ENCODE measurements at regions not wholly inside any gene's neighbourhood (a gene's known extent, or its start where the extent isn't known, plus 50 kb on each side); places are given as distances from the start of the nearest gene placed in this dataset.

DNA sequence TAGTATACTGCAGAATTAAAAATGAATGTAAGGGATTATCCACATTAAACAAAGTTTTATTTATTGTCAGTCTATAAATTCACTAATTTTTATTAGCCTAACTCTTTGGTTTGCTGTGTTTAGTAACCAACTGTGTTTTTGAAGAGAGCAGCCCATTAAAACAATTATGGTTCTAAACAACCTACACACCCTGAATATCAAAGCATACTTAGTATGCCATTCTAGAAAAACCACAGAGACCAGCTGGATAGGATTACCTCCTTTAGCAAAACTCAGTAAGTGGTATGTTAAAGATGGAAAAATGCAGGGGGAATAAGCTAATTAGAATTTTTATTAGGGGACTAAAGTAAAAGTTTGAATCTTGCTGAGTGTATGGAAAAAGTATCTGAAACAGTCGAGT, 1981.7 kb upstream of the NUDT12 start (continued):
- TF ChIP-seq, protein P1, sequence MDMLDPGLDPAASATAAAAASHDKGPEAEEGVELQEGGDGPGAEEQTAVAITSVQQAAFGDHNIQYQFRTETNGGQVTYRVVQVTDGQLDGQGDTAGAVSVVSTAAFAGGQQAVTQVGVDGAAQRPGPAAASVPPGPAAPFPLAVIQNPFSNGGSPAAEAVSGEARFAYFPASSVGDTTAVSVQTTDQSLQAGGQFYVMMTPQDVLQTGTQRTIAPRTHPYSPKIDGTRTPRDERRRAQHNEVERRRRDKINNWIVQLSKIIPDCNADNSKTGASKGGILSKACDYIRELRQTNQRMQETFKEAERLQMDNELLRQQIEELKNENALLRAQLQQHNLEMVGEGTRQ (IDR thresholded peaks at IDR 0.05; ENCODE audit: borderline replicate concordance, low read depth, low read length), result no peak

DNA sequence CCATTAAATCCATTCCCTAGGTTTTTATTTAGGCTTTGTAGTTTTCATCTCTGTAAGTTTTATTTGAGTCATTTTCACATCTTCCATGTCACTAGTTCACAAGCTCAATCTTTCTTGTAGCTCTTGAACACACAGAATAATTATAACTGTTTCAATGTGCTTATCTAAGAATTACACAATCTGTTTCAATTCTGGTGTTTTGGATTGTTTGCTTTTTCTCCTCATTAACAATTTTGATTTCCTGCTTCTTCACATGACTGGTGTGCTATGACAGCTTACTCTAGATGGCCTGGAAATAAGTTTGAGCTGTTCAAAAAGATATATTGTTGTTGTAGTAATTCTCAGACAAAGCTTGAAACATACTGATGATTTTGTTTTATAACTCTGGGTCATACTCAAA, 1974.1 kb upstream of the NUDT12 start:
- Histone ChIP-seq H3F3A (replicated peaks; ENCODE audit: insufficient read depth) (no peaks in the 10 kb centered on the region), H3K9me2 (no peaks in the 10 kb centered on the region), H4K20me1 (ENCODE audit: insufficient read depth) (no peaks in the 10 kb centered on the region), H3K4me2 (no peak overlapping the region), H3K9me3 (no peaks in the 10 kb centered on the region), H3K9ac (no peak overlapping the region), H2AFZ (ENCODE audit: low read depth) (no peak overlapping the region), H3K4me3 (ENCODE audit: low read depth in 2 of 2, low read length in 1 of 2) (no peak overlapping the region), H3K36me3 (replicated peaks in 1 of 2; ENCODE audit: control insufficient read depth in 1 of 2, insufficient read depth in 2 of 2, low read length in 1 of 2) (no peaks in the 10 kb centered on the region), H3K27me3 (ENCODE audit: insufficient read depth) (no peaks in the 10 kb centered on the region), H3K79me2 (ENCODE audit: insufficient read depth) (no peaks in the 10 kb centered on the region), H3K27ac (ENCODE audit: low read depth in 2 of 2, low read length in 1 of 2) (no peak overlapping the region), H3K4me1 (ENCODE audit: control insufficient read depth in 1 of 2, insufficient read depth in 2 of 2, low read depth in 1 of 2, low read length in 1 of 2) (no peaks in the 10 kb centered on the region; a peak in 1 of 4 replicates)
- no peak for DNase-seq
- ChIA-PET POLR2A (no interaction called here), CTCF (interaction anchor here (0.6 kb wide), 1 partner anchor 458 kb away, joined by 3 read pairs; no protein-coding TSS in a partner anchor)
- TF ChIP-seq RFX5 (IDR thresholded peaks at IDR 0.05; ENCODE audit: low read length) (no peak), TAF1 (IDR thresholded peaks at IDR 0.05; ENCODE audit: borderline replicate concordance, low read depth, low read length) (no peak), POLR2AphosphoS5 (IDR thresholded peaks at IDR 0.05; ENCODE audit: low read depth, low read length) (no peak), FOXJ3 (CRISPR knock-in tag; IDR thresholded peaks at IDR 0.05) (no peak), EP300 (IDR thresholded peaks at IDR 0.05; ENCODE audit: borderline replicate concordance in 1 of 2, low read depth in 1 of 2, low read length in 1 of 2) (no peak), CHD2 (IDR thresholded peaks at IDR 0.05; ENCODE audit: low read length, partially characterized antibody) (no peak), MXI1 (IDR thresholded peaks at IDR 0.05; ENCODE audit: low read depth, low read length) (no peak), NFIC (IDR thresholded peaks at IDR 0.05; ENCODE audit: borderline replicate concordance) (no peak), SIN3A (IDR thresholded peaks at IDR 0.05; ENCODE audit: borderline replicate concordance, low read depth, low read length) (no peak), FOXM1 (IDR thresholded peaks at IDR 0.05; ENCODE audit: low read depth) (no peak), RCOR1 (IDR thresholded peaks at IDR 0.05; ENCODE audit: low read length) (no peak), RAD21 (IDR thresholded peaks at IDR 0.05; ENCODE audit: low read length) (no peak), RXRA (IDR thresholded peaks at IDR 0.05; ENCODE audit: borderline replicate concordance, low read depth) (no peak), GABPA (IDR thresholded peaks at IDR 0.05; ENCODE audit: low read depth) (no peak)
- TF ChIP-seq, protein P2, sequence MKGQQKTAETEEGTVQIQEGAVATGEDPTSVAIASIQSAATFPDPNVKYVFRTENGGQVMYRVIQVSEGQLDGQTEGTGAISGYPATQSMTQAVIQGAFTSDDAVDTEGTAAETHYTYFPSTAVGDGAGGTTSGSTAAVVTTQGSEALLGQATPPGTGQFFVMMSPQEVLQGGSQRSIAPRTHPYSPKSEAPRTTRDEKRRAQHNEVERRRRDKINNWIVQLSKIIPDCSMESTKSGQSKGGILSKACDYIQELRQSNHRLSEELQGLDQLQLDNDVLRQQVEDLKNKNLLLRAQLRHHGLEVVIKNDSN (IDR thresholded peaks at IDR 0.05; ENCODE audit: borderline replicate concordance, low read depth), result no peak
- TF ChIP-seq, protein P3, sequence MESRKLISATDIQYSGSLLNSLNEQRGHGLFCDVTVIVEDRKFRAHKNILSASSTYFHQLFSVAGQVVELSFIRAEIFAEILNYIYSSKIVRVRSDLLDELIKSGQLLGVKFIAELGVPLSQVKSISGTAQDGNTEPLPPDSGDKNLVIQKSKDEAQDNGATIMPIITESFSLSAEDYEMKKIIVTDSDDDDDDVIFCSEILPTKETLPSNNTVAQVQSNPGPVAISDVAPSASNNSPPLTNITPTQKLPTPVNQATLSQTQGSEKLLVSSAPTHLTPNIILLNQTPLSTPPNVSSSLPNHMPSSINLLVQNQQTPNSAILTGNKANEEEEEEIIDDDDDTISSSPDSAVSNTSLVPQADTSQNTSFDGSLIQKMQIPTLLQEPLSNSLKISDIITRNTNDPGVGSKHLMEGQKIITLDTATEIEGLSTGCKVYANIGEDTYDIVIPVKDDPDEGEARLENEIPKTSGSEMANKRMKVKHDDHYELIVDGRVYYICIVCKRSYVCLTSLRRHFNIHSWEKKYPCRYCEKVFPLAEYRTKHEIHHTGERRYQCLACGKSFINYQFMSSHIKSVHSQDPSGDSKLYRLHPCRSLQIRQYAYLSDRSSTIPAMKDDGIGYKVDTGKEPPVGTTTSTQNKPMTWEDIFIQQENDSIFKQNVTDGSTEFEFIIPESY (IDR thresholded peaks at IDR 0.05; ENCODE audit: borderline replicate concordance, low read depth), result no peak
- TF ChIP-seq, protein P4, sequence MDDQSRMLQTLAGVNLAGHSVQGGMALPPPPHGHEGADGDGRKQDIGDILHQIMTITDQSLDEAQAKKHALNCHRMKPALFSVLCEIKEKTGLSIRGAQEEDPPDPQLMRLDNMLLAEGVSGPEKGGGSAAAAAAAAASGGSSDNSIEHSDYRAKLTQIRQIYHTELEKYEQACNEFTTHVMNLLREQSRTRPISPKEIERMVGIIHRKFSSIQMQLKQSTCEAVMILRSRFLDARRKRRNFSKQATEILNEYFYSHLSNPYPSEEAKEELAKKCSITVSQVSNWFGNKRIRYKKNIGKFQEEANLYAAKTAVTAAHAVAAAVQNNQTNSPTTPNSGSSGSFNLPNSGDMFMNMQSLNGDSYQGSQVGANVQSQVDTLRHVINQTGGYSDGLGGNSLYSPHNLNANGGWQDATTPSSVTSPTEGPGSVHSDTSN (IDR thresholded peaks at IDR 0.05), result no peak
- TF ChIP-seq, protein P5, sequence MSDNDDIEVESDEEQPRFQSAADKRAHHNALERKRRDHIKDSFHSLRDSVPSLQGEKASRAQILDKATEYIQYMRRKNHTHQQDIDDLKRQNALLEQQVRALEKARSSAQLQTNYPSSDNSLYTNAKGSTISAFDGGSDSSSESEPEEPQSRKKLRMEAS (IDR thresholded peaks at IDR 0.05; ENCODE audit: low read depth), result no peak
- TF ChIP-seq, protein P6, sequence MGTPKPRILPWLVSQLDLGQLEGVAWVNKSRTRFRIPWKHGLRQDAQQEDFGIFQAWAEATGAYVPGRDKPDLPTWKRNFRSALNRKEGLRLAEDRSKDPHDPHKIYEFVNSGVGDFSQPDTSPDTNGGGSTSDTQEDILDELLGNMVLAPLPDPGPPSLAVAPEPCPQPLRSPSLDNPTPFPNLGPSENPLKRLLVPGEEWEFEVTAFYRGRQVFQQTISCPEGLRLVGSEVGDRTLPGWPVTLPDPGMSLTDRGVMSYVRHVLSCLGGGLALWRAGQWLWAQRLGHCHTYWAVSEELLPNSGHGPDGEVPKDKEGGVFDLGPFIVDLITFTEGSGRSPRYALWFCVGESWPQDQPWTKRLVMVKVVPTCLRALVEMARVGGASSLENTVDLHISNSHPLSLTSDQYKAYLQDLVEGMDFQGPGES (IDR thresholded peaks at IDR 0.05; ENCODE audit: low read depth, low read length), result no peak
- TF ChIP-seq, protein P7, sequence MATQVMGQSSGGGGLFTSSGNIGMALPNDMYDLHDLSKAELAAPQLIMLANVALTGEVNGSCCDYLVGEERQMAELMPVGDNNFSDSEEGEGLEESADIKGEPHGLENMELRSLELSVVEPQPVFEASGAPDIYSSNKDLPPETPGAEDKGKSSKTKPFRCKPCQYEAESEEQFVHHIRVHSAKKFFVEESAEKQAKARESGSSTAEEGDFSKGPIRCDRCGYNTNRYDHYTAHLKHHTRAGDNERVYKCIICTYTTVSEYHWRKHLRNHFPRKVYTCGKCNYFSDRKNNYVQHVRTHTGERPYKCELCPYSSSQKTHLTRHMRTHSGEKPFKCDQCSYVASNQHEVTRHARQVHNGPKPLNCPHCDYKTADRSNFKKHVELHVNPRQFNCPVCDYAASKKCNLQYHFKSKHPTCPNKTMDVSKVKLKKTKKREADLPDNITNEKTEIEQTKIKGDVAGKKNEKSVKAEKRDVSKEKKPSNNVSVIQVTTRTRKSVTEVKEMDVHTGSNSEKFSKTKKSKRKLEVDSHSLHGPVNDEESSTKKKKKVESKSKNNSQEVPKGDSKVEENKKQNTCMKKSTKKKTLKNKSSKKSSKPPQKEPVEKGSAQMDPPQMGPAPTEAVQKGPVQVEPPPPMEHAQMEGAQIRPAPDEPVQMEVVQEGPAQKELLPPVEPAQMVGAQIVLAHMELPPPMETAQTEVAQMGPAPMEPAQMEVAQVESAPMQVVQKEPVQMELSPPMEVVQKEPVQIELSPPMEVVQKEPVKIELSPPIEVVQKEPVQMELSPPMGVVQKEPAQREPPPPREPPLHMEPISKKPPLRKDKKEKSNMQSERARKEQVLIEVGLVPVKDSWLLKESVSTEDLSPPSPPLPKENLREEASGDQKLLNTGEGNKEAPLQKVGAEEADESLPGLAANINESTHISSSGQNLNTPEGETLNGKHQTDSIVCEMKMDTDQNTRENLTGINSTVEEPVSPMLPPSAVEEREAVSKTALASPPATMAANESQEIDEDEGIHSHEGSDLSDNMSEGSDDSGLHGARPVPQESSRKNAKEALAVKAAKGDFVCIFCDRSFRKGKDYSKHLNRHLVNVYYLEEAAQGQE (IDR thresholded peaks at IDR 0.05; ENCODE audit: low read depth, low read length), result no peak
